H1 (cell line): ENCODE measurements at regions not wholly inside any gene's neighbourhood (a gene's known extent, or its start where the extent isn't known, plus 50 kb on each side); places are given as distances from the start of the nearest gene placed in this dataset.

Source experiments
- CTCF ChIA-PET: fragments of 300-600 bp; sonication (Branson Sonifier 250); formaldehyde crosslinking; loops from one replicate; lab custom pipeline; 2021; ENCODE audit not compliant: partially characterized antibody; lab: Charles Lee
- POLR2A ChIA-PET: fragments of 300-600 bp; sonication (Branson Sonifier 250); formaldehyde crosslinking; loops from one replicate; lab custom pipeline; 2021; ENCODE audit warnings: inconsistent platforms; ENCODE audit not compliant: partially characterized antibody; lab: Charles Lee
- DNase-seq, 2 experiments: peaks; one replicate each; pipeline versions ENCODE4 v3.0.0 to v3.0.0-alpha.2; 2010 to 2022; ENCODE audit warnings: low spot score in 2 of 2, low read depth in 1 of 2, mixed read lengths in 1 of 2
- FAIRE-seq: peaks from 2 replicates; lab custom pipeline; 2011; peaks lifted over from hg19 to GRCh38; lab: Jason Lieb, UNC
- H2AFZ ChIP-seq: 2 replicates; pipeline ENCODE4 v1.8.1; 2012; ENCODE audit warnings: low read length, inconsistent platforms
- H2AK5ac ChIP-seq: 2 replicates; pipeline ENCODE4 v1.6.1; 2013; ENCODE audit warnings: low read depth, low read length
- H2BK120ac ChIP-seq: replicated peaks from 2 replicates; pipeline ENCODE3; 2013; ENCODE audit warnings: low read depth, low read length, inconsistent platforms
- H2BK12ac ChIP-seq: 2 replicates; pipeline ENCODE4 v1.6.1; 2013; ENCODE audit warnings: low read depth, low read length
- H2BK15ac ChIP-seq: 2 replicates; pipeline ENCODE4 v1.6.1; 2013; ENCODE audit warnings: low read length
- H2BK20ac ChIP-seq: 2 replicates; pipeline ENCODE4 v1.6.1; 2013; ENCODE audit warnings: low read length
- H2BK5ac ChIP-seq: 2 replicates; pipeline ENCODE4 v1.6.1; 2013; ENCODE audit warnings: low read depth, low read length
- H3K14ac ChIP-seq: 2 replicates; pipeline ENCODE4 v1.6.1; 2013; ENCODE audit warnings: inconsistent platforms; ENCODE audit not compliant: insufficient read length
- H3K18ac ChIP-seq: 2 replicates; pipeline ENCODE4 v1.6.1; 2013; ENCODE audit warnings: low read length; ENCODE audit errors: extremely low read depth
- H3K23ac ChIP-seq: 2 replicates; pipeline ENCODE4 v1.6.1; 2013; ENCODE audit warnings: inconsistent platforms; ENCODE audit not compliant: insufficient read length
- H3K23me2 ChIP-seq: 2 replicates; pipeline ENCODE4 v1.6.1; 2013; ENCODE audit warnings: low read depth, low read length
- H3K27ac ChIP-seq: 2 replicates; pipeline ENCODE4 v1.6.1; 2011; ENCODE audit warnings: low read depth, low read length, inconsistent platforms
- H3K27me3 ChIP-seq, 4 experiments: replicated peaks in 1 of 4; 1 replicate in 1 of 4; 2 replicates in 3 of 4; pipeline versions ENCODE4 v1.6.1 to v1.8.1; 2011 to 2013; ENCODE audit warnings: low read length in 3 of 4, mild to moderate bottlenecking in 3 of 4, inconsistent platforms in 2 of 4, mixed read lengths in 2 of 4, moderate library complexity in 1 of 4; ENCODE audit not compliant: control insufficient read depth in 3 of 4, insufficient read depth in 3 of 4; ENCODE audit errors: extremely low read depth in 1 of 4
- H3K36me3 ChIP-seq, 4 experiments: 2 replicates each; pipeline versions ENCODE4 v1.6.1 to v1.8.1; 2011 to 2013; ENCODE audit warnings: mild to moderate bottlenecking in 4 of 4, low read length in 3 of 4, moderate library complexity in 2 of 4, control low read depth in 1 of 4, inconsistent platforms in 1 of 4; ENCODE audit not compliant: insufficient read depth in 4 of 4, control insufficient read depth in 2 of 4
- H3K4ac ChIP-seq: replicated peaks from 2 replicates; pipeline ENCODE3; 2013; ENCODE audit warnings: low read length, low read depth, mixed read lengths, inconsistent platforms; ENCODE audit not compliant: insufficient read length
- H3K4me1 ChIP-seq, 4 experiments: replicated peaks in 1 of 4; 1 replicate in 1 of 4; 2 replicates in 3 of 4; pipeline versions ENCODE4 v1.6.1 to v1.8.1; 2011 to 2013; ENCODE audit warnings: low read length in 3 of 4, inconsistent platforms in 2 of 4, mixed read lengths in 1 of 4; ENCODE audit not compliant: insufficient read depth in 4 of 4, control insufficient read depth in 3 of 4
- H3K4me2 ChIP-seq, 2 experiments: 2 replicates each; pipeline versions ENCODE4 v1.6.1 to v1.8.1; 2011 to 2013; ENCODE audit warnings: low read depth in 2 of 2, low read length in 2 of 2, control low read depth in 1 of 2, inconsistent platforms in 1 of 2, mild to moderate bottlenecking in 1 of 2; ENCODE audit not compliant: insufficient read depth in 1 of 2
- H3K4me3 ChIP-seq, 4 experiments: fragments of 200-600, 300-600 bp in 1 of 4; sonication (generic), shearing (Covaris generic), sonication (Bioruptor Twin) in 1 of 4; 2 replicates each; pipeline versions ENCODE4 v1.5.1 to v1.8.1; 2011 to 2016; ENCODE audit warnings: low read length in 4 of 4, low read depth in 3 of 4, control low read depth in 2 of 4, inconsistent platforms in 2 of 4, mild to moderate bottlenecking in 2 of 4, mixed read lengths in 1 of 4, moderate library complexity in 1 of 4; ENCODE audit not compliant: insufficient read depth in 2 of 4; ENCODE audit errors: extremely low read depth in 1 of 4
- H3K56ac ChIP-seq: replicated peaks from 2 replicates; pipeline ENCODE3; 2013; ENCODE audit warnings: low read depth, mild to moderate bottlenecking, mixed read lengths, low read length, inconsistent platforms; ENCODE audit not compliant: insufficient read length
- H3K79me1 ChIP-seq: 2 replicates; pipeline ENCODE4 v1.6.1; 2013; ENCODE audit warnings: low read depth, low read length, control low read depth
- H3K79me2 ChIP-seq, 2 experiments: 2 replicates each; pipeline versions ENCODE4 v1.6.1 to v1.8.1; 2012 to 2013; ENCODE audit warnings: low read length in 2 of 2, mild to moderate bottlenecking in 2 of 2, inconsistent platforms in 1 of 2; ENCODE audit not compliant: insufficient read depth in 2 of 2, control insufficient read depth in 1 of 2
- H3K9ac ChIP-seq, 4 experiments: replicated peaks in 1 of 4; 1 replicate in 1 of 4; 2 replicates in 3 of 4; pipeline versions ENCODE4 v1.6.1 to v1.8.1; 2011 to 2013; ENCODE audit warnings: low read depth in 3 of 4, low read length in 3 of 4, control low read depth in 2 of 4, mild to moderate bottlenecking in 2 of 4, moderate library complexity in 2 of 4, inconsistent platforms in 1 of 4; ENCODE audit errors: extremely low read depth in 1 of 4
- H3K9me3 ChIP-seq, 2 experiments: 2 replicates each; pipeline versions ENCODE4 v1.6.1 to v1.8.1; 2012 to 2013; ENCODE audit warnings: mild to moderate bottlenecking in 2 of 2, moderate library complexity in 2 of 2, control low read depth in 1 of 2, inconsistent platforms in 1 of 2, low read depth in 1 of 2, low read length in 1 of 2, mixed read lengths in 1 of 2; ENCODE audit not compliant: insufficient read depth in 2 of 2
- H4K20me1 ChIP-seq, 2 experiments: replicated peaks in 1 of 2; 2 replicates each; pipeline versions ENCODE3 to v1.8.1; 2011 to 2013; ENCODE audit warnings: inconsistent platforms in 2 of 2, low read length in 2 of 2, mild to moderate bottlenecking in 1 of 2; ENCODE audit not compliant: insufficient read depth in 2 of 2, control insufficient read depth in 1 of 2
- H4K5ac ChIP-seq: 2 replicates; pipeline ENCODE4 v1.6.1; 2013; ENCODE audit warnings: low read length, low read depth, mixed read lengths, inconsistent platforms; ENCODE audit not compliant: insufficient read length
- H4K8ac ChIP-seq: 2 replicates; pipeline ENCODE4 v1.8.0; 2013; ENCODE audit warnings: mild to moderate bottlenecking, moderate library complexity, low read length, inconsistent platforms; ENCODE audit not compliant: insufficient read depth; ENCODE audit errors: extremely low read depth
- H4K91ac ChIP-seq: replicated peaks from 2 replicates; pipeline ENCODE3; 2013; ENCODE audit warnings: low read length, mixed read lengths, inconsistent platforms; ENCODE audit not compliant: insufficient read length
- BACH1 ChIP-seq: IDR thresholded peaks from 2 replicates; pipeline ENCODE4 v1.6.1; 2012; ENCODE audit warnings: low read length, improper control_type of control experiment
- CTBP2 ChIP-seq: IDR thresholded peaks from 2 replicates; pipeline ENCODE4 v1.7.0; 2011; ENCODE audit warnings: borderline replicate concordance, mild to moderate bottlenecking, moderate library complexity, mixed read lengths, low read length; ENCODE audit not compliant: insufficient read depth, insufficient read length
- FOSL1 ChIP-seq: IDR thresholded peaks from 2 replicates; pipeline ENCODE4 v1.6.1; 2011; ENCODE audit warnings: mild to moderate bottlenecking, low read depth, low read length, moderate library complexity; ENCODE audit not compliant: insufficient read depth
- NRF1 ChIP-seq: IDR thresholded peaks from 2 replicates; pipeline ENCODE4 v1.6.1; 2011; ENCODE audit warnings: mild to moderate bottlenecking, low read depth, low read length, improper control_type of control experiment
- RAD21 ChIP-seq, 2 experiments: IDR thresholded peaks in 1 of 2; conservative IDR thresholded peaks in 1 of 2; 2 replicates each; pipeline ENCODE4 v1.6.1; 2011; ENCODE audit warnings: low read depth in 2 of 2, low read length in 2 of 2, improper control_type of control experiment in 1 of 2, inconsistent platforms in 1 of 2, mild to moderate bottlenecking in 1 of 2, moderate library complexity in 1 of 2
- SIN3A ChIP-seq, 2 experiments: IDR thresholded peaks in 1 of 2; conservative IDR thresholded peaks in 1 of 2; 2 replicates each; pipeline ENCODE4 v1.6.1; 2011 to 2012; ENCODE audit warnings: low read length in 2 of 2, improper control_type of control experiment in 1 of 2, low read depth in 1 of 2, mild to moderate bottlenecking in 1 of 2
- SP2 ChIP-seq: IDR thresholded peaks from 2 replicates; pipeline ENCODE4 v1.6.1; 2012; ENCODE audit warnings: mild to moderate bottlenecking, low read length, inconsistent platforms
- TEAD4 ChIP-seq: IDR thresholded peaks from 2 replicates; pipeline ENCODE4 v1.6.1; 2012; ENCODE audit warnings: low read depth, low read length, inconsistent platforms, mixed read lengths
- WGBS, 2 experiments: shearing (Covaris generic) in 1 of 2; methylation state at CpG; one replicate each; pipeline versions ENCODE4 v1.1.6 to v1.1.7; 2013 to 2015; ENCODE audit warnings: low lambda C conversion rate in 2 of 2, mixed read lengths in 2 of 2, inconsistent platforms in 1 of 2, low coverage in 1 of 2, missing lambda C conversion rate in 1 of 2; ENCODE audit not compliant: insufficient replicate concordance in 2 of 2, insufficient coverage in 1 of 2, insufficient read length in 1 of 2; ENCODE audit errors: extremely low coverage in 1 of 2, missing lambda C conversion rate in 1 of 2; 5-methylcytosine and 5-hydroxymethylcytosine counted together

- no peak overlapping the region for H2AFZ ChIP-seq
- H3K23ac ChIP-seq, result no peak overlapping the region
- no peaks in the 10 kb centered on the region for H3K36me3 ChIP-seq
- H4K91ac ChIP-seq, result no peak overlapping the region
- ChIA-PET POLR2A (no interaction called here), CTCF (no interaction called here)
- H4K20me1 ChIP-seq, result no peaks in the 10 kb centered on the region
- no peak overlapping the region for H3K14ac ChIP-seq
- H2BK120ac ChIP-seq, result no peak overlapping the region
- DNase-seq (no peak), FAIRE-seq (no peak)
- no peak overlapping the region for H4K8ac ChIP-seq
- H3K4me3 ChIP-seq, result no peak overlapping the region
- H2BK5ac ChIP-seq, result no peak overlapping the region
- H3K9ac ChIP-seq, result no peak overlapping the region
- no peak overlapping the region for H2BK20ac ChIP-seq
- no peak overlapping the region for H3K4me2 ChIP-seq
- no peak overlapping the region for H2AK5ac ChIP-seq
- H3K18ac ChIP-seq, result no peak overlapping the region
- no peak overlapping the region for H2BK15ac ChIP-seq
- H3K9me3 ChIP-seq, result no peaks in the 10 kb centered on the region
- TF ChIP-seq FOSL1, result no peak
- TF ChIP-seq TEAD4, result no peak
- TF ChIP-seq CTBP2, result no peak
- TF ChIP-seq NRF1, result no peak
- TF ChIP-seq SIN3A (conservative IDR thresholded peaks at IDR 0.05 in 1 of 2, IDR thresholded peaks at IDR 0.05 in 1 of 2; ENCODE audit: low read depth in 1 of 2, low read length in 2 of 2), result no peak
- TF ChIP-seq BACH1, result no peak
- no peak for TF ChIP-seq SP2
- no peak for TF ChIP-seq RAD21 (IDR thresholded peaks at IDR 0.05 in 1 of 2, conservative IDR thresholded peaks at IDR 0.05 in 1 of 2; ENCODE audit: low read depth in 2 of 2, low read length in 2 of 2)
- H3K4me1 ChIP-seq, result no peaks in the 10 kb centered on the region
- WGBS, 2 experiments, result 95% methylated on average over 2 of the region's 2 CpGs; no CpG with 5 or more reads in 1 of the 2 experiments
- H3K4ac ChIP-seq, result no peak overlapping the region
- H3K27ac ChIP-seq, result no peak overlapping the region
- no peaks in the 10 kb centered on the region for H3K27me3 ChIP-seq
- no peak overlapping the region for H3K56ac ChIP-seq
- H3K79me2 ChIP-seq, result no peaks in the 10 kb centered on the region
- no peak overlapping the region for H4K5ac ChIP-seq
- no peaks in the 10 kb centered on the region for H3K23me2 ChIP-seq
- no peak overlapping the region for H2BK12ac ChIP-seq
- H3K79me1 ChIP-seq, result no peaks in the 10 kb centered on the region
Measured at GRCh38 chr1:208405014-208405413, 160.8 kb upstream of the PLXNA2 start.
